H9 (cell line): ENCODE measurements at regions not wholly inside any gene's neighbourhood (a gene's known extent, or its start where the extent isn't known, plus 50 kb on each side); places are given as distances from the start of the nearest gene placed in this dataset.

Source experiments
- DNase-seq: peaks from one replicate; pipeline ENCODE4 v3.0.0-alpha.2; 2017
- H2AFZ ChIP-seq: one replicate; pipeline ENCODE4 v1.6.1; 2013; ENCODE audit warnings: mild to moderate bottlenecking, low read length, control low read depth, moderate library complexity
- H2AK5ac ChIP-seq: 2 replicates; pipeline ENCODE4 v1.6.1; 2013; ENCODE audit warnings: low read length, control low read depth, mixed read lengths; ENCODE audit not compliant: insufficient read length
- H2BK120ac ChIP-seq: one replicate; pipeline ENCODE4 v1.6.1; 2013; ENCODE audit warnings: low read depth, mild to moderate bottlenecking, low read length, control low read depth, inconsistent platforms; ENCODE audit not compliant: poor library complexity, severe bottlenecking
- H2BK12ac ChIP-seq: 2 replicates; pipeline ENCODE4 v1.6.1; 2013; ENCODE audit warnings: low read length, control low read depth, mixed read lengths, low read depth; ENCODE audit not compliant: insufficient read length
- H2BK15ac ChIP-seq: 2 replicates; pipeline ENCODE4 v1.6.1; 2013; ENCODE audit warnings: low read depth, low read length, control low read depth
- H2BK20ac ChIP-seq: one replicate; pipeline ENCODE4 v1.6.1; 2013; ENCODE audit warnings: low read depth, mild to moderate bottlenecking, low read length, control low read depth, inconsistent platforms; ENCODE audit not compliant: poor library complexity, severe bottlenecking
- H2BK5ac ChIP-seq: 2 replicates; pipeline ENCODE4 v1.6.1; 2013; ENCODE audit warnings: low read length, control low read depth, mixed read lengths; ENCODE audit not compliant: insufficient read length
- H3K14ac ChIP-seq: 2 replicates; pipeline ENCODE4 v1.6.1; 2013; ENCODE audit warnings: low read length, control low read depth; ENCODE audit not compliant: insufficient read depth
- H3K18ac ChIP-seq: 2 replicates; pipeline ENCODE4 v1.6.1; 2013; ENCODE audit warnings: low read depth, mild to moderate bottlenecking, mixed read lengths, low read length, control low read depth; ENCODE audit not compliant: insufficient read length
- H3K23ac ChIP-seq: 2 replicates; pipeline ENCODE4 v1.6.1; 2013; ENCODE audit warnings: low read length, control low read depth, mixed read lengths, low read depth; ENCODE audit not compliant: insufficient read length
- H3K23me2 ChIP-seq: 2 replicates; pipeline ENCODE4 v1.6.1; 2013; ENCODE audit warnings: low read depth, mild to moderate bottlenecking, mixed read lengths, low read length, control low read depth; ENCODE audit not compliant: insufficient read length, poor library complexity, severe bottlenecking
- H3K27ac ChIP-seq: 2 replicates; pipeline ENCODE4 v1.5.1; 2013; ENCODE audit warnings: low read length, control low read depth, mixed read lengths, low read depth; ENCODE audit not compliant: insufficient read length
- H3K27me3 ChIP-seq: 2 replicates; pipeline ENCODE4 v1.6.1; 2013; ENCODE audit warnings: low read length, control low read depth, inconsistent platforms; ENCODE audit not compliant: insufficient read depth
- H3K4ac ChIP-seq: 2 replicates; pipeline ENCODE4 v1.6.1; 2013; ENCODE audit warnings: low read depth, mild to moderate bottlenecking, control low read depth, inconsistent platforms, low read length, moderate library complexity
- H3K4me1 ChIP-seq: 2 replicates; pipeline ENCODE4 v1.6.1; 2013; ENCODE audit warnings: low read length, control low read depth, inconsistent platforms; ENCODE audit not compliant: insufficient read depth
- H3K4me2 ChIP-seq: 2 replicates; pipeline ENCODE4 v1.6.1; 2013; ENCODE audit warnings: low read length, control low read depth, mixed read lengths; ENCODE audit not compliant: insufficient read length, insufficient read depth
- H3K56ac ChIP-seq: 2 replicates; pipeline ENCODE4 v1.6.1; 2013; ENCODE audit warnings: low read depth, mild to moderate bottlenecking, mixed read lengths, low read length, control low read depth; ENCODE audit not compliant: insufficient read length
- H3K79me1 ChIP-seq: 2 replicates; pipeline ENCODE4 v1.6.1; 2013; ENCODE audit warnings: low read depth, mild to moderate bottlenecking, moderate library complexity, low read length, control low read depth, inconsistent platforms; ENCODE audit not compliant: insufficient read depth, poor library complexity, severe bottlenecking
- H3K79me2 ChIP-seq: 2 replicates; pipeline ENCODE4 v1.6.1; 2013; ENCODE audit warnings: low read length, control low read depth, inconsistent platforms; ENCODE audit not compliant: insufficient read depth
- H3K9ac ChIP-seq: 2 replicates; pipeline ENCODE4 v1.6.1; 2013; ENCODE audit warnings: low read length, control low read depth, mixed read lengths; ENCODE audit not compliant: insufficient read length; ENCODE audit errors: extremely low read depth
- H3K9me3 ChIP-seq: one replicate; pipeline ENCODE4 v1.6.1; 2013; ENCODE audit warnings: low read depth, low read length, inconsistent platforms; ENCODE audit not compliant: control insufficient read depth
- H3T11ph ChIP-seq: one replicate; pipeline ENCODE4 v1.6.1; 2013; ENCODE audit warnings: mild to moderate bottlenecking, low read length, control low read depth, inconsistent platforms
- H4K20me1 ChIP-seq: one replicate; pipeline ENCODE4 v1.6.1; 2013; ENCODE audit not compliant: control insufficient read depth, insufficient read length, insufficient read depth
- H4K5ac ChIP-seq: 2 replicates; pipeline ENCODE4 v1.6.1; 2013; ENCODE audit warnings: low read depth, mild to moderate bottlenecking, mixed read lengths, low read length, control low read depth; ENCODE audit not compliant: insufficient read length
- H4K8ac ChIP-seq: replicated peaks from 2 replicates; pipeline ENCODE4 v1.6.1; 2013; ENCODE audit warnings: low read length, control low read depth, mixed read lengths, low read depth; ENCODE audit not compliant: insufficient read length
- H4K91ac ChIP-seq: 2 replicates; pipeline ENCODE4 v1.6.1; 2013; ENCODE audit warnings: low read depth, mild to moderate bottlenecking, moderate library complexity, mixed read lengths, low read length, control low read depth; ENCODE audit not compliant: insufficient read length
- H3K27ac Mint-ChIP-seq, 3 experiments: 2 replicates in 2 of 3; 3 replicates in 1 of 3; pipeline ENCODE4 v1.8.0; 2020 to 2021; ENCODE audit warnings: mixed read lengths in 3 of 3, mild to moderate bottlenecking in 1 of 3, moderate library complexity in 1 of 3
- H3K27me3 Mint-ChIP-seq: 2 replicates; pipeline ENCODE4 v1.8.0; 2021; ENCODE audit warnings: low read depth, mild to moderate bottlenecking, moderate library complexity, mixed read lengths
- H3K36me3 Mint-ChIP-seq, 3 experiments: 2 replicates in 2 of 3; 3 replicates in 1 of 3; pipeline ENCODE4 v1.8.0; 2020 to 2021; ENCODE audit warnings: low read depth in 3 of 3, mixed read lengths in 3 of 3; ENCODE audit not compliant: insufficient read depth in 1 of 3
- H3K4me1 Mint-ChIP-seq, 2 experiments: 2 replicates each; pipeline ENCODE4 v1.8.0; 2020; ENCODE audit warnings: mixed read lengths in 2 of 2
- H3K4me3 Mint-ChIP-seq, 2 experiments: 2 replicates in 1 of 2; 3 replicates in 1 of 2; pipeline ENCODE4 v1.8.0; 2020 to 2021; ENCODE audit warnings: mild to moderate bottlenecking in 2 of 2, mixed read lengths in 2 of 2, moderate library complexity in 1 of 2
- H3K9me3 Mint-ChIP-seq, 2 experiments: 2 replicates in 1 of 2; 3 replicates in 1 of 2; pipeline ENCODE4 v1.8.0; 2020; ENCODE audit warnings: mild to moderate bottlenecking in 2 of 2, mixed read lengths in 2 of 2, moderate library complexity in 1 of 2
- TF ChIP-seq, protein P1 (sequence below): fragments of 200-600 bp; sonication (generic); conservative IDR thresholded peaks from 3 replicates; pipeline ENCODE4 v1.8.0; 2021; ENCODE audit warnings: antibody characterized with exemption, mild to moderate bottlenecking

DNA sequence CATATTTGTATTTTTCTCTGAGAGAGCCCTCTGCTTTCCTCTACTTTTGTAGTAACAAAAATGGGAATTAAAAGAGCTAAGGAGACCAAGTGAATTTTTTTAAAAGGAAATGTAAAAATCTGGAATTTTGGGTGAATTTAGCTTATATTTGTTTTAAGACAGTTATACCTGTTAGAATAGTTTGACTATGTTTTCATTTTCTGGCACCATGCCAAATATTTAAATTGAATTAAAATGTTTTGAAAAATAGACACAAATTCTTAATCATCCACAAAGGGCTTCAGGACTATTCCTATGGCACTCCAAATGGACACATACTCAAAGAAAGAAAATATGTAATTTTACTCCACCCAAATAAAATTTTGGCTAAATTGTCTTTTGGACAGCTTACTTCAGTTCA is 209.6 kb downstream of the SH3BGRL start:
- H3K27me3 ChIP-seq = no peaks in the 10 kb centered on the region
- H2BK12ac ChIP-seq = no peak overlapping the region
- H2BK15ac ChIP-seq = no peak overlapping the region
- H3K9me3 ChIP-seq = peaks cover 7% of the 10 kb centered on the region
- H2AK5ac ChIP-seq = no peak overlapping the region
- no peak for DNase-seq
- H3K23ac ChIP-seq = no peak overlapping the region
- Mint-ChIP-seq H3K36me3 (no peaks in the 10 kb centered on the region; a peak in 2 of 7 replicates), H3K4me3 (no peak overlapping the region), H3K27me3 (no peaks in the 10 kb centered on the region), H3K9me3 (peaks cover 29 to 70% of the 10 kb centered on the region in 2 experiments), H3K27ac (no peak overlapping the region), H3K4me1 (no peaks in the 10 kb centered on the region)
- H3K79me1 ChIP-seq = no peaks in the 10 kb centered on the region
- no peak overlapping the region for H3K18ac ChIP-seq
- no peak overlapping the region for H3K56ac ChIP-seq
- H4K8ac ChIP-seq = no peak overlapping the region
- no peaks in the 10 kb centered on the region for H4K20me1 ChIP-seq
- no peak overlapping the region for H3K4ac ChIP-seq
- no peak overlapping the region for H2BK120ac ChIP-seq
- no peak overlapping the region for H3K9ac ChIP-seq
- H3K79me2 ChIP-seq = no peaks in the 10 kb centered on the region
- H3K14ac ChIP-seq = no peak overlapping the region
- no peak overlapping the region for H3T11ph ChIP-seq
- no peaks in the 10 kb centered on the region for H3K4me1 ChIP-seq
- H2BK20ac ChIP-seq = no peak overlapping the region
- H3K23me2 ChIP-seq = no peaks in the 10 kb centered on the region
- no peak overlapping the region for H2BK5ac ChIP-seq
- no peak overlapping the region for H3K27ac ChIP-seq
- no peak overlapping the region for H4K5ac ChIP-seq
- no peak overlapping the region for H4K91ac ChIP-seq
- H2AFZ ChIP-seq = no peak overlapping the region
- TF ChIP-seq, protein P1, sequence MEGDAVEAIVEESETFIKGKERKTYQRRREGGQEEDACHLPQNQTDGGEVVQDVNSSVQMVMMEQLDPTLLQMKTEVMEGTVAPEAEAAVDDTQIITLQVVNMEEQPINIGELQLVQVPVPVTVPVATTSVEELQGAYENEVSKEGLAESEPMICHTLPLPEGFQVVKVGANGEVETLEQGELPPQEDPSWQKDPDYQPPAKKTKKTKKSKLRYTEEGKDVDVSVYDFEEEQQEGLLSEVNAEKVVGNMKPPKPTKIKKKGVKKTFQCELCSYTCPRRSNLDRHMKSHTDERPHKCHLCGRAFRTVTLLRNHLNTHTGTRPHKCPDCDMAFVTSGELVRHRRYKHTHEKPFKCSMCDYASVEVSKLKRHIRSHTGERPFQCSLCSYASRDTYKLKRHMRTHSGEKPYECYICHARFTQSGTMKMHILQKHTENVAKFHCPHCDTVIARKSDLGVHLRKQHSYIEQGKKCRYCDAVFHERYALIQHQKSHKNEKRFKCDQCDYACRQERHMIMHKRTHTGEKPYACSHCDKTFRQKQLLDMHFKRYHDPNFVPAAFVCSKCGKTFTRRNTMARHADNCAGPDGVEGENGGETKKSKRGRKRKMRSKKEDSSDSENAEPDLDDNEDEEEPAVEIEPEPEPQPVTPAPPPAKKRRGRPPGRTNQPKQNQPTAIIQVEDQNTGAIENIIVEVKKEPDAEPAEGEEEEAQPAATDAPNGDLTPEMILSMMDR = no peak
- no peak overlapping the region for H3K4me2 ChIP-seq
